ENCODE measurements at regions not wholly inside any gene's neighbourhood (a gene's known extent, or its start where the extent isn't known, plus 50 kb on each side); places are given as distances from the start of the nearest gene placed in this dataset.

- Histone ChIP-seq H3K4me3 (ENCODE audit: low read length) (no peak overlapping the region), H3K27ac (ENCODE audit: low read length) (no peak overlapping the region), H3K4me1 (ENCODE audit: insufficient read depth, low read length) (no peaks in the 10 kb centered on the region), H3K27me3 (ENCODE audit: insufficient read depth, low read length) (no peaks in the 10 kb centered on the region), H3K36me3 (ENCODE audit: insufficient read depth, low read depth, low read length) (no peaks in the 10 kb centered on the region), H3K9me3 (ENCODE audit: insufficient read depth, low read depth, low read length) (no peaks in the 10 kb centered on the region), H3K9ac (ENCODE audit: low read depth, low read length) (no peak overlapping the region)
Observed at GRCh38 chr10:78997635-78998618, 70.8 kb upstream of the ZMIZ1 start.

GRCh38 chr10:79001082-79001885 lies 67.5 kb upstream of the ZMIZ1 start:
- Histone ChIP-seq H3K36me3 (ENCODE audit: insufficient read depth, low read depth, low read length) (no peaks in the 10 kb centered on the region), H3K27me3 (ENCODE audit: insufficient read depth, low read length) (no peaks in the 10 kb centered on the region), H3K9me3 (ENCODE audit: insufficient read depth, low read depth, low read length) (no peaks in the 10 kb centered on the region), H3K27ac (ENCODE audit: low read length) (no peak overlapping the region), H3K4me3 (ENCODE audit: low read length) (no peak overlapping the region), H3K4me1 (ENCODE audit: insufficient read depth, low read length) (no peaks in the 10 kb centered on the region), H3K9ac (ENCODE audit: low read depth, low read length) (no peak overlapping the region)

- no peaks in the 10 kb centered on the region for H3K27me3 ChIP-seq (ENCODE audit: insufficient read depth, low read length)
Observed at GRCh38 chr10:79002336-79002735, 66.4 kb upstream of the ZMIZ1 start.

GRCh38 chr10:79003183-79004100 lies 65.3 kb upstream of the ZMIZ1 start:
- Histone ChIP-seq H3K9me3 (ENCODE audit: insufficient read depth, low read depth, low read length) (no peaks in the 10 kb centered on the region), H3K27me3 (ENCODE audit: insufficient read depth, low read length) (no peaks in the 10 kb centered on the region), H3K36me3 (ENCODE audit: insufficient read depth, low read depth, low read length) (no peaks in the 10 kb centered on the region), H3K27ac (ENCODE audit: low read length) (no peak overlapping the region), H3K4me3 (ENCODE audit: low read length) (no peak overlapping the region), H3K4me1 (ENCODE audit: insufficient read depth, low read length) (no peaks in the 10 kb centered on the region), H3K9ac (ENCODE audit: low read depth, low read length) (no peak overlapping the region)

More at GRCh38 chr10:79002336-79002735, 66.4 kb upstream of the ZMIZ1 start:
- no peaks in the 10 kb centered on the region for H3K9me3 ChIP-seq (ENCODE audit: insufficient read depth, low read depth, low read length)
- H3K27ac ChIP-seq (ENCODE audit: low read length) = no peak overlapping the region
- H3K4me3 ChIP-seq (ENCODE audit: low read length) = no peak overlapping the region
- no peaks in the 10 kb centered on the region for H3K36me3 ChIP-seq (ENCODE audit: insufficient read depth, low read depth, low read length)
- H3K9ac ChIP-seq (ENCODE audit: low read depth, low read length) = no peak overlapping the region
- no peaks in the 10 kb centered on the region for H3K4me1 ChIP-seq (ENCODE audit: insufficient read depth, low read length)

GRCh38 chr10:79004311-79004710 lies 64.5 kb upstream of the ZMIZ1 start:
- Histone ChIP-seq H3K27me3 (ENCODE audit: insufficient read depth, low read length) (no peaks in the 10 kb centered on the region), H3K4me3 (ENCODE audit: low read length) (no peak overlapping the region), H3K27ac (ENCODE audit: low read length) (no peak overlapping the region), H3K36me3 (ENCODE audit: insufficient read depth, low read depth, low read length) (no peaks in the 10 kb centered on the region), H3K4me1 (ENCODE audit: insufficient read depth, low read length) (no peaks in the 10 kb centered on the region), H3K9me3 (ENCODE audit: insufficient read depth, low read depth, low read length) (no peaks in the 10 kb centered on the region), H3K9ac (ENCODE audit: low read depth, low read length) (no peak overlapping the region)

GRCh38 chr10:79005126-79005810 lies 63.5 kb upstream of the ZMIZ1 start:
- Histone ChIP-seq H3K4me1 (ENCODE audit: insufficient read depth, low read length) (no peaks in the 10 kb centered on the region), H3K27me3 (ENCODE audit: insufficient read depth, low read length) (no peaks in the 10 kb centered on the region), H3K36me3 (ENCODE audit: insufficient read depth, low read depth, low read length) (no peaks in the 10 kb centered on the region), H3K9me3 (ENCODE audit: insufficient read depth, low read depth, low read length) (no peaks in the 10 kb centered on the region), H3K4me3 (ENCODE audit: low read length) (no peak overlapping the region), H3K27ac (ENCODE audit: low read length) (no peak overlapping the region), H3K9ac (ENCODE audit: low read depth, low read length) (no peak overlapping the region)

GRCh38 chr10:79007018-79007417 lies 61.7 kb upstream of the ZMIZ1 start:
- no peaks in the 10 kb centered on the region for H3K9me3 ChIP-seq (ENCODE audit: insufficient read depth, low read depth, low read length)
- no peaks in the 10 kb centered on the region for H3K36me3 ChIP-seq (ENCODE audit: insufficient read depth, low read depth, low read length)
- H3K4me1 ChIP-seq (ENCODE audit: insufficient read depth, low read length) = no peaks in the 10 kb centered on the region
- no peak overlapping the region for H3K27ac ChIP-seq (ENCODE audit: low read length)
- no peak overlapping the region for H3K9ac ChIP-seq (ENCODE audit: low read depth, low read length)
- H3K27me3 ChIP-seq (ENCODE audit: insufficient read depth, low read length) = no peaks in the 10 kb centered on the region
- no peak overlapping the region for H3K4me3 ChIP-seq (ENCODE audit: low read length)

- Histone ChIP-seq H3K27ac (ENCODE audit: low read length) (no peak overlapping the region), H3K27me3 (ENCODE audit: insufficient read depth, low read length) (0 out of 2 replicates have a peak, but pooled peaks cover 2% of the 10 kb centered on the region), H3K9ac (ENCODE audit: low read depth, low read length) (no peak overlapping the region), H3K36me3 (ENCODE audit: insufficient read depth, low read depth, low read length) (no peaks in the 10 kb centered on the region), H3K4me1 (ENCODE audit: insufficient read depth, low read length) (no peaks in the 10 kb centered on the region), H3K9me3 (ENCODE audit: insufficient read depth, low read depth, low read length) (no peaks in the 10 kb centered on the region), H3K4me3 (ENCODE audit: low read length) (no peak overlapping the region)
Observed at GRCh38 chr10:79007421-79008319, 61.1 kb upstream of the ZMIZ1 start.

- Histone ChIP-seq H3K36me3 (ENCODE audit: insufficient read depth, low read depth, low read length) (no peaks in the 10 kb centered on the region), H3K4me3 (ENCODE audit: low read length) (no peak overlapping the region), H3K9me3 (ENCODE audit: insufficient read depth, low read depth, low read length) (no peaks in the 10 kb centered on the region), H3K27me3 (ENCODE audit: insufficient read depth, low read length) (peaks cover 15% of the 10 kb centered on the region; the same call in 1 of the 2 replicates), H3K27ac (ENCODE audit: low read length) (no peak overlapping the region), H3K9ac (ENCODE audit: low read depth, low read length) (no peak overlapping the region), H3K4me1 (ENCODE audit: insufficient read depth, low read length) (no peaks in the 10 kb centered on the region)
Observed at GRCh38 chr10:79009145-79009544, 59.6 kb upstream of the ZMIZ1 start.

GRCh38 chr10:79012567-79012966 lies 56.2 kb upstream of the ZMIZ1 start:
- Histone ChIP-seq H3K27me3 (ENCODE audit: insufficient read depth, low read length) (peaks cover 15% of the 10 kb centered on the region; the same call in 1 of the 2 replicates), H3K27ac (ENCODE audit: low read length) (no peak overlapping the region), H3K4me1 (ENCODE audit: insufficient read depth, low read length) (no peaks in the 10 kb centered on the region), H3K9ac (ENCODE audit: low read depth, low read length) (no peak overlapping the region), H3K36me3 (ENCODE audit: insufficient read depth, low read depth, low read length) (no peaks in the 10 kb centered on the region), H3K9me3 (ENCODE audit: insufficient read depth, low read depth, low read length) (no peaks in the 10 kb centered on the region), H3K4me3 (ENCODE audit: low read length) (no peak overlapping the region)

All from iPS-20b (cell line).